PC-9 (cell line): ENCODE measurements at regions not wholly inside any gene's neighbourhood (a gene's known extent, or its start where the extent isn't known, plus 50 kb on each side); places are given as distances from the start of the nearest gene placed in this dataset.
"Not testable (repeated sequence)": the region's sequence is repeated elsewhere in the genome, so short reads cannot be mapped to it uniquely, and the experiment has no call there.

Experiments
- CTCF ChIP-seq: fragments of 200-600 bp; sonication (generic); conservative IDR thresholded peaks from 2 replicates; pipeline ENCODE4 v1.6.1; 2017; ENCODE audit warnings: mixed run types, antibody characterized with exemption, mild to moderate bottlenecking, moderate library complexity
- EZH2 ChIP-seq: fragments of 200-600 bp; sonication (generic); IDR thresholded peaks from 2 replicates; pipeline ENCODE4 v1.8.0; 2017; ENCODE audit warnings: antibody characterized with exemption, low read depth

DNA sequence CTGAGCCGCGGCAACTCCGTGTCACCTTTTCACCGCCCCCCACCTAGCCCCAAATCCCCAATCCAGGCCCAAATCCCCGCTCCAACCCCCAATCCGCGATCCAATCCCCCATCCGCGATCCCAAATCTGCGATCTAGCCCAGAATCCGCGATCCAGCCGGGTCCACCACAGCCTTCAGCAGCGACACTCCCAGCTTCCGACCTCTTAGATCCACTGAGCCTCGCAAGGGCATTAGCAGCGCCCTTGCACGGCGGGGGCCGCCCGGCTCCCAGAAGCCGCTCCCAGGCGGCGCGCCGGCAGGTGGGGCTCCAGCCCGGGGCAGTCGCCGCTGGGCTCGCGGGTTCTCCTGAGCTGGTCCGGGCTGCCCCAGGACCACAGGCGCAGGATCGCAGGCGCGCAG is 116.1 kb upstream of the TPTE start:
- not testable (repeated sequence) for TF ChIP-seq CTCF, EZH2
